Liver (tissue), 8 donors: ENCODE measurements at regions not wholly inside any gene's neighbourhood (a gene's known extent, or its start where the extent isn't known, plus 50 kb on each side); places are given as distances from the start of the nearest gene placed in this dataset.

Experiments
- DNase-seq: peaks from one replicate; pipeline ENCODE4 v3.0.0-alpha.2; 2017; ENCODE audit warnings: low spot score
- H3K27ac ChIP-seq, 2 donors: one replicate each; pipeline ENCODE4 v1.7.0; 2013; ENCODE audit warnings: inconsistent platforms in 2 of 2, low read length in 2 of 2, control low read depth in 1 of 2, low read depth in 1 of 2, mild to moderate bottlenecking in 1 of 2
- H3K27me3 ChIP-seq, 4 donors: one replicate each; pipeline versions ENCODE4 v1.6.1 to v1.7.0; 2013; ENCODE audit warnings: low read length in 3 of 4, inconsistent platforms in 1 of 4, mild to moderate bottlenecking in 1 of 4, moderate library complexity in 1 of 4; ENCODE audit not compliant: control insufficient read depth in 4 of 4, insufficient read depth in 4 of 4
- H3K36me3 ChIP-seq, 4 donors: one replicate each; pipeline versions ENCODE4 v1.6.1 to v1.7.0; 2013; ENCODE audit warnings: low read length in 3 of 4, mild to moderate bottlenecking in 3 of 4, low read depth in 1 of 4, moderate library complexity in 1 of 4; ENCODE audit not compliant: control insufficient read depth in 4 of 4, insufficient read depth in 3 of 4
- H3K4me1 ChIP-seq, 4 donors: one replicate each; pipeline versions ENCODE4 v1.6.1 to v1.7.0; 2013; ENCODE audit warnings: low read length in 3 of 4, mild to moderate bottlenecking in 3 of 4, moderate library complexity in 1 of 4; ENCODE audit not compliant: control insufficient read depth in 4 of 4, insufficient read depth in 4 of 4
- H3K4me3 ChIP-seq, 3 donors: one replicate each; pipeline versions ENCODE4 v1.6.1 to v1.7.0; 2013; ENCODE audit warnings: low read length in 3 of 3, control low read depth in 1 of 3, low read depth in 1 of 3, mild to moderate bottlenecking in 1 of 3
- H3K9ac ChIP-seq, 2 donors: one replicate each; pipeline ENCODE4 v1.7.0; 2013; ENCODE audit warnings: low read length in 2 of 2, mild to moderate bottlenecking in 2 of 2, moderate library complexity in 2 of 2, control low read depth in 1 of 2, low read depth in 1 of 2
- H3K9me3 ChIP-seq, 4 donors: one replicate each; pipeline versions ENCODE4 v1.6.1 to v1.7.0; 2013; ENCODE audit warnings: low read length in 3 of 4; ENCODE audit not compliant: control insufficient read depth in 4 of 4
- CTCF ChIP-seq: fragments of 150-350 bp; IDR thresholded peaks from 2 replicates; pipeline ENCODE4 v1.5.1; 2017; ENCODE audit warnings: improper control_type of control experiment, low read depth, low read length; ENCODE audit not compliant: missing input control
- EGR1 ChIP-seq, 2 donors: IDR thresholded peaks; 2 replicates each; pipeline ENCODE4 v1.6.1; 2016 to 2018; ENCODE audit warnings: antibody characterized with exemption in 2 of 2, low read depth in 2 of 2
- FOXA1 ChIP-seq: IDR thresholded peaks from 2 replicates; pipeline ENCODE4 v1.6.1; 2016; ENCODE audit warnings: antibody characterized with exemption
- FOXA2 ChIP-seq: IDR thresholded peaks from 2 replicates; pipeline ENCODE4 v1.6.1; 2016; ENCODE audit warnings: antibody characterized with exemption
- GABPA ChIP-seq, 2 donors: IDR thresholded peaks in 1 of 2; conservative IDR thresholded peaks in 1 of 2; 2 replicates each; pipeline ENCODE4 v1.6.1; 2016; ENCODE audit warnings: antibody characterized with exemption in 2 of 2, mild to moderate bottlenecking in 1 of 2, moderate library complexity in 1 of 2
- HNF4A ChIP-seq, 2 donors: conservative IDR thresholded peaks; 2 replicates each; pipeline ENCODE4 v1.6.1; 2016; ENCODE audit warnings: antibody characterized with exemption in 2 of 2, mild to moderate bottlenecking in 2 of 2
- HNF4G ChIP-seq: IDR thresholded peaks from 2 replicates; pipeline ENCODE4 v1.6.1; 2016; ENCODE audit warnings: antibody characterized with exemption
- JUND ChIP-seq, 2 donors: IDR thresholded peaks; 2 replicates each; pipeline ENCODE4 v1.6.1; 2016; ENCODE audit warnings: antibody characterized with exemption in 2 of 2
- NR2F2 ChIP-seq: IDR thresholded peaks from 2 replicates; pipeline ENCODE4 v1.6.1; 2016; ENCODE audit warnings: antibody characterized with exemption
- RAD21 ChIP-seq, 2 donors: IDR thresholded peaks; 2 replicates each; pipeline ENCODE4 v1.6.1; 2016; ENCODE audit warnings: antibody characterized with exemption in 2 of 2, mild to moderate bottlenecking in 2 of 2
- REST ChIP-seq: IDR thresholded peaks from 2 replicates; pipeline ENCODE4 v1.6.1; 2016; ENCODE audit warnings: antibody characterized with exemption, mild to moderate bottlenecking
- RXRA ChIP-seq, 2 donors: IDR thresholded peaks; 2 replicates each; pipeline ENCODE4 v1.6.1; 2017 to 2018; ENCODE audit warnings: antibody characterized with exemption in 2 of 2, mild to moderate bottlenecking in 1 of 2
- SP1 ChIP-seq: IDR thresholded peaks from 2 replicates; pipeline ENCODE4 v1.6.1; 2018; ENCODE audit warnings: antibody characterized with exemption, mild to moderate bottlenecking
- TAF1 ChIP-seq: conservative IDR thresholded peaks from 2 replicates; pipeline ENCODE4 v1.6.1; 2016; ENCODE audit warnings: antibody characterized with exemption, mild to moderate bottlenecking
- YY1 ChIP-seq: IDR thresholded peaks from 2 replicates; pipeline ENCODE4 v1.6.1; 2016; ENCODE audit warnings: antibody characterized with exemption, mild to moderate bottlenecking
- ZBTB33 ChIP-seq: IDR thresholded peaks from 2 replicates; pipeline ENCODE4 v1.6.1; 2016; ENCODE audit warnings: antibody characterized with exemption
- WGBS: extraction: QIAGEN DNeasy Blood & Tissue Kit; methylation state at CpG from one replicate; pipeline ENCODE4 v1.1.7; 2013; 5-methylcytosine and 5-hydroxymethylcytosine counted together
- TF ChIP-seq, protein P1 (sequence below): IDR thresholded peaks from 2 replicates; pipeline ENCODE4 v1.6.1; 2016; ENCODE audit warnings: antibody characterized with exemption
- TF ChIP-seq, protein P2 (sequence below): IDR thresholded peaks from 2 replicates; pipeline ENCODE4 v1.6.1; 2016; ENCODE audit warnings: antibody characterized with exemption
- donor health status: healthy.
- donor health status: healthy.
- donor health status: healthy.
- donor health status: healthy.
- donor health status: healthy.

GRCh38 chr3:25107918-25108617 is 320.0 kb upstream of the RARB start:
- no peak overlapping the region for H3K9ac ChIP-seq
- 81% methylated on average over 9 of the region's 9 CpGs for WGBS
- H3K27ac ChIP-seq, result no peak overlapping the region
- no peak for TF ChIP-seq NR2F2
- no peak for TF ChIP-seq SP1
- TF ChIP-seq YY1, result no peak
- TF ChIP-seq HNF4A (conservative IDR thresholded peaks at IDR 0.05), result no peak
- no peak for TF ChIP-seq FOXA2
- TF ChIP-seq, protein P1, sequence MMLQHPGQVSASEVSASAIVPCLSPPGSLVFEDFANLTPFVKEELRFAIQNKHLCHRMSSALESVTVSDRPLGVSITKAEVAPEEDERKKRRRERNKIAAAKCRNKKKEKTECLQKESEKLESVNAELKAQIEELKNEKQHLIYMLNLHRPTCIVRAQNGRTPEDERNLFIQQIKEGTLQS, result no peak
- TF ChIP-seq HNF4G, result no peak
- no peak for TF ChIP-seq FOXA1
- no peak for TF ChIP-seq JUND (IDR thresholded peaks at IDR 0.05)
- TF ChIP-seq TAF1, result no peak
- no peak for TF ChIP-seq REST
- TF ChIP-seq RAD21 (IDR thresholded peaks at IDR 0.05), result no peak
- TF ChIP-seq, protein P2, sequence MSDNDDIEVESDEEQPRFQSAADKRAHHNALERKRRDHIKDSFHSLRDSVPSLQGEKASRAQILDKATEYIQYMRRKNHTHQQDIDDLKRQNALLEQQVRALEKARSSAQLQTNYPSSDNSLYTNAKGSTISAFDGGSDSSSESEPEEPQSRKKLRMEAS, result no peak
- TF ChIP-seq RXRA (IDR thresholded peaks at IDR 0.05), result no peak
- no peak for TF ChIP-seq CTCF
- no peak for TF ChIP-seq EGR1 (IDR thresholded peaks at IDR 0.05; ENCODE audit: low read depth in 2 of 2)
- TF ChIP-seq GABPA (IDR thresholded peaks at IDR 0.05 in 1 of 2, conservative IDR thresholded peaks at IDR 0.05 in 1 of 2), result no peak
- TF ChIP-seq ZBTB33, result no peak
- H3K36me3 ChIP-seq, result no peaks in the 10 kb centered on the region
- no peaks in the 10 kb centered on the region for H3K9me3 ChIP-seq
- no peak overlapping the region for H3K4me3 ChIP-seq
- no peak for DNase-seq
- no peaks in the 10 kb centered on the region for H3K27me3 ChIP-seq
- no peaks in the 10 kb centered on the region for H3K4me1 ChIP-seq
